ENCODE measurements at regions not wholly inside any gene's neighbourhood (a gene's known extent, or its start where the extent isn't known, plus 50 kb on each side); places are given as distances from the start of the nearest gene placed in this dataset.
A peak's percentile ranks its signal among the peaks of the same experiment; 100 is the strongest.

DNA sequence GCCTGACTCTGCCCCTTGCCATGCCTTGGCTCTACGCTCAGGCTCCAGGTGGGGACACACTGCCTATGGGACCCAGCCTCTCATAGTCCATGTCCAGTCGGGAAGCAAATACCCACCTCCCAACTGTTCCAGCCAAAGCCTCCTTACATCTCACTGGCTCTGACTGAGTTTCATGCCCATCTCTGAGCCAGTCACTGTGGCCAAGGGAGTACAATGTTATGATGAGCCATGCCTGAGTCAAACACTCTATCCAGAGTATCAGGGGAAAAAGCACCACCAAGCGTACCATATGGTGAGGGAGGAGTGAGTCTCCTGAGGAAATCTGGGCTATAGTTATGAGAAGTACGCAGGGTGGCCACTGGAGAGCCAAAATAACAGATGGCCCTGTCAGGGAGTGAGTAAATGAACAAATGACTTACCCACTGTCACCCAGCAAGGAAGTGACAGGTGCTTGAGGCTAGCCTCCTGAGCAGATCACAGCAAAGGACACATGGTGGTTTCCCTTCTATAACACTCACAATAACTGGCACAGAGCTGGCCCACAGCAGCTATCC lies 236.6 kb upstream of the GJB5 start:
- DNase-seq = no peak

DNA sequence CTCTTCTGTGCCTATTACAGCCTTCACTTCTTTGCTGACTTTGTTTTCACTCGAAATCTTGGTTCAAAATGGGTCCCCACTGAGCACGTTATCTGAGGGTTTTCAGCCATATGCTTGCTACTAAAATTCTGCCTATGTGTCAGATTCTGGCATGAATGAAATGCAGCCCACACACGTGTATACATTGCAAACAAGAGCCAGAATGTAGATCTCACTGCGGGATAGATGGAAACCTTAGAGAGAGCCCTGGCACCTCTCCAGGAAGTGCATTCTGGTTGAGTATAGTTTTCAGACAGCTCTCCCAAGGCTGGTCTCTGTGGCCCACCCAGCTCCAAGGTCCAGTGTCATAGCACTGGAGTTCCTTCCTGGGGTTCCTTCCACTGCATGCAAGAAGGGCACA lies 234.7 kb upstream of the GJB5 start:
- no peak for DNase-seq

DNA sequence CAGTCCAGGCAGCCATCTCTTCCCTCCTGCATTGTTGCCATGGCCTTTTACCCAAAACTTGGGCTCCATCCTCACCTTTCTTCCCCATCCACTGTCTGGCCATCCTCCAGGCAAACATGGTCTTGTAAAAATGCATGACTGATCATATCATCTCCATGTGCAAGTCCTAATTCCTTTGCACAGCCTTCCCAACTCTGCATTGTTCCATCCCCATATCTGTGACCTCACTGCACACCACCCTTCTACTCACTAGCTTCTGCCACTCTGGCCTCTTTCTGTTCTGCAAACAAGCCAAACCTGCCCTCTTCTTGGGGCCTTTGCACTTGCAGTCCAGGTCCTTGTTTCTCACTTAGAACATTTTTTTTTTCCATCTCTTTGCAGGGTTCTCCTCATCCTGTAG lies 230.1 kb upstream of the GJB5 start:
- no peak for DNase-seq

- DNase-seq = no peak
These were observed 224.7 kb upstream of the GJB5 start for GRCh38 chr1:34529935-34530859.

DNA sequence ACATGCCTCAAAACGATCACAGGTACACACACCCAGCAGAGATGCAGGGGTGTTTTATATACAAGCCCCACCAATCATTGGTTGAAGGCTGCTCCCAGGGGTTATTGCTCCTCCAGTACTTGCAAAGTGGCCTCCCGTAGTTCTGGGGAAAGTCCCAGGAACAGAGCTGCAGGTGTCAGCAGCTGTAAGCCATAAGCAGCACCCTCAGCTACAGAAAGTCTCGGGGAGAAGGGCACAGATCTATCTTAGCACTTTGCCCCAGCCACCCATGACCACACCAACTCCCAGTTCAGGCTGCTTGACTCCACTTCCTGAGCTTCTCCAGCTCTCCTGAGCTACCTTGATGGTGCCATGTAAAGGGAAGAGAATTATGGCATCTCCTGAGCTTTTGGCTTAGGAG lies 222.7 kb upstream of the GJB5 start:
- DNase-seq = no peak

GRCh38 chr1:34538481-34538880 lies 216.4 kb upstream of the GJB5 start:
- no peak for DNase-seq

GRCh38 chr1:34547046-34547674 lies 207.7 kb upstream of the GJB5 start:
- no peak for DNase-seq

- DNase-seq = no peak
These were observed 205.6 kb upstream of the GJB5 start for GRCh38 chr1:34549199-34549598.

DNA sequence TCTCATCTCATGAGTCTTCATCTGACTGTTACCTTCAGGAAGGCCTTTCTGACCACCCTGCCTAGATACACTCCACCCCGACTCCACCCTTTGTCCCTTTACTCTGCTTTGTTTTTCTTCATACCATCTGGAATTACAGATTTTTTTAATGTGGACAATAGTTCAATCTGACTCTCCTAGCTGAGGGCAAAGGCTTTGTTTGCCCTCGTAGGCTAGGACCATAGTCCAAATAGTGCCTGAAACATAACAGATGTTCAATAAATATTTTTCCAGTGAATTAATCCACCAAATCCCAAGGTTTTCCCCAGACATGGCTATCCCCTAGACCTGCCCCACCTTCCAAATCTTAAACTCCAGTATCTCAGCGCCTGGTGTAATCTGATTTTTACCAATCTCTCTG lies 176.5 kb upstream of the GJB5 start:
- DNase-seq = no peak

DNA sequence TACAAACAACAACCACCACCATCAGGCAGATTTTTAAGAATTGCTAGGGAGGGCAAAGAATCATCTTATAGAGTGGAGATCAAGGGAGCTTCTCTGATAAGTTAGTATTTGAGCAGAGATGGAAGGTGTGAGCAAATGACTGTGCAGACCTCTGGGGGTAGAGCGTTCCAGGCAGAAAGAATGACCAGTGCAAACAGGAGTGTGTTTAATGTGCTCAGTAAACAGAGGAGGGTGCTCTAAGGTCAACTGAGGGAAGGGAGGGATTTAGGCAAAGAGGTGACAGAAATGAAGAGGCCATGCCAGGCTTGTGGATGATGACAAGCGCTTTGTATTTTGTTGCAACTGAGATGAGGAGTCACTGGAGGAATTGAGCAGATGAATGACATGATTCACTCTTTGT lies 172.5 kb upstream of the GJB5 start:
- DNase-seq = no peak

GRCh38 chr1:34587761-34588160 lies 167.1 kb upstream of the GJB5 start:
- DNase-seq = no peak

GRCh38 chr1:34590211-34590623 lies 164.6 kb upstream of the GJB5 start:
- DNase-seq = peak in 1 of 2 experiments; percentile 29

DNA sequence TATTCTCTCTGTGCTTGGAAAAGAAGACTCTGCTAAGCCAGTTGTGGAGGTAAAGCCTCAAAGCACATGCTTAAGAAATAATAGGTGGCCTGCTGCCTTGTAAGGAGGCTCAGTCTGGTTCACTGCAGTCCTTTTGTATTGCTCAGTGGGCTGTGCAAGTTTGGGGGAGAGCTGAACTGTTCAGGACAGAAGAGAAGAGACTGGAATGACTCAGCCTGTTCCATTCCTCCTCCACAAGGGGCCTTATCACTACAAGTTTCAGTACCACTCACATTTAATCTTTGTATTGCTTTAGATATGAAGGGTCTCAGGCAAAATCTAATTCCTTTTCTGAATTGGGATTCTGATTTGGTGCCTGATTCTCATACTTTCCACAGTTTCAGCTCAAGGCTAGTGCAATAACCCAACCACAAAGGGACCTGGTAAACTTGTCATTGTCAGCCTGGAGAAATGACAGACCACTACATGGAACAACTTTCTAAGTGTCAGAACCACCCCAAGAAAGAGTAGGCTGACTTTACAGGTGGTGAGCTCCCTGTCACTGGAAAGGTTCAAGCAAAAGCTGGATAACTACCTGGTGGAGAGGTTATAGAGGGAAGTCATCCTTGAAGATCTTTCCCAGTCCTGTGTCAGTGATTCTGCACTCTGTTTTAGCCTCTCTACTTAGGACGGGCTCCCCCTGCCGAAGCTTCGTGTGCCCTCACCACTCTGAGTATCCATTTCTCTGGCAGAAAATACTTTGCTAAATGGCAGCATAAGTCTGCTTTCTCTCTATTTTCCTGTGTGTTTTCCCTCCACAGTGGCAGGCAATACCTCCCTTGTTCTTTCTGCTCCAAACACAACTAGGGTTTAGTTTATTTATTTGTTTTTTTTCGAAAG lies 162.9 kb upstream of the GJB5 start:
- no peak for DNase-seq

DNA sequence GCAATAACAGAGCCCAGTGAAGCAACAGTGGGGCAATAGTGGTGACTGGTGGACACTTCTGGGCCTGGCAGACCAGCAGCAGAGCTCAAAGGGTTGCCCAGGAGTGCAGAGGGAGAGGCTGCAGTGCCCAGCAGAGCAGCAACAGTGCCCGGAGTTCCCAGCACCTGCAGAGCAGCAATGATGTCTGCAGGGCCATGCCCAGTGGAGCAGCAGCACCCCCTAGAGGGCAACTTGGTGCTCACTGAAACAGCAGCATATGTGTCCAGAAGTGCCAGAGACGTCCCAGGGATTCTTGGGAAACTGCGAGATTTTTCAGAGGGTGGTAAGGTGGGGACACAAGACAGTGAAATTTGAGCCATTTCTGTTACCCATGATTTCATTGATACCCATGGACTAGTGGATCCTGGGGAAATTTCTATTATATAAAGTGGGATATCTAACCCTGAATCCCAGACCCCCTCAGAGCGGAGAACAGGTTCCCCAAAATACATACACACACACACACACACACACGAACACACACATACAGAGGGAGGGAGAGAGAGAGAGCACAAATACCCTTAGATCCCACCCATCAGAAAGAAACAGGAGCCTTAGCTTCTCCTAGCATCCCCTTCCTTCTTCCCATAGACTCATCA lies 156.9 kb upstream of the GJB5 start:
- DNase-seq = peak; percentile 2 to 40

- DNase-seq = no peak
These were observed 151.9 kb upstream of the GJB5 start for GRCh38 chr1:34602907-34603306.

DNA sequence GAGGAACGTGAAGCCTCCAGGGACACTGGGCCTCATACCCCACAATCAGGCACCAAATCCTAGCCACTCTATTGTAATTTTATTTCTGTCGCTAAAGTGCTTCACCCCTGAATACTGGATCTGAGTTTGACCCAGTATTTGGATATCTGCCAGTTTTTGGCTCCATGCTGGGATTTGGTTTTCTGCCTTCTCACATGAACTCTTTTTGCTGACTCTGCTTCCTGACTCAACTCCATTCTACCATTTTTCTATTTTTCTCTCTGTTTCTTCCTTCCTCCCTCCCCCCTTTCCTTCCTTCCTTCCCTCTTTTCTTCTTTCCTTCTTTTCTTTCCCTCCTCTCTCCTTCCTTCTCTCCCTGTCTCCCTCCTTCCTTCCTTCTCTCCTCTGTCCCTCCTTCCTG lies 151.3 kb upstream of the GJB5 start:
- no peak for DNase-seq

GRCh38 chr1:34606504-34606903 lies 148.3 kb upstream of the GJB5 start:
- no peak for DNase-seq

GRCh38 chr1:34610063-34610462 lies 144.8 kb upstream of the GJB5 start:
- no peak for DNase-seq

GRCh38 chr1:34611571-34611970 lies 143.3 kb upstream of the GJB5 start:
- no peak for DNase-seq

DNA sequence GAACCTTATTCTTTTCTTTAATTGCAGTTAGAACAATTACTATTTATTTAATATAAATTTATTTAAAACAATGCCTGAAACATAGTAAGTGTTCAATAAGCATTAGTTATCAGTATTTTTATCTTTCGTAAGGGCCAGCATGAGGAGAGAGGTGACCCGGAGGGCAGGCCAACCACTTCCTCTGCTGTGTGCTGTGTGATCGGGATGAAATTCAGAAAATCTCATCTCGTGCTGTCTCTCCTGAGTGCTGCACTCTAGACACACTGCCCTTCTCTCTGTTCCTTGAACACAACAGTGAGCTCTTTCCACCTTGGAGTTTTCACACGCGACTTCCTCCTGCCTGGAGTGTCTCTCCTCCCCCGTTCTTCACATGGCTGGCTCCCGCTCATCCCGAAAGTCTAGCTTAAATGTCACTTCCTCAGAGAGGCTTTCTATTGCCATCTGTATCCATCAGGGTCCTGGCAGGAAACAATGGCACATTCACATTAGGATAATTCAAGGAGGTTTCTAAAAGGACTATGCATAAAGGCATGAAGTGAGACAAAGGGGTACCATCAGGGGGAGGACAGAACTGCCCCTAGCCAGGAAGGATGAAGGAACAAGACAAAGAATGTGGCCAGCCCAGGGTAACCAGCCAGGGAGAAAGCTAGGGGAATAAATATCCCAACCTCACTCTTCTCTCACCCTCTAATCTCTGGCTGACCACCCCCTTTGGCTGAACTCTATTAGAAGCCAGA lies 142.6 kb upstream of the GJB5 start:
- no peak for DNase-seq

DNA sequence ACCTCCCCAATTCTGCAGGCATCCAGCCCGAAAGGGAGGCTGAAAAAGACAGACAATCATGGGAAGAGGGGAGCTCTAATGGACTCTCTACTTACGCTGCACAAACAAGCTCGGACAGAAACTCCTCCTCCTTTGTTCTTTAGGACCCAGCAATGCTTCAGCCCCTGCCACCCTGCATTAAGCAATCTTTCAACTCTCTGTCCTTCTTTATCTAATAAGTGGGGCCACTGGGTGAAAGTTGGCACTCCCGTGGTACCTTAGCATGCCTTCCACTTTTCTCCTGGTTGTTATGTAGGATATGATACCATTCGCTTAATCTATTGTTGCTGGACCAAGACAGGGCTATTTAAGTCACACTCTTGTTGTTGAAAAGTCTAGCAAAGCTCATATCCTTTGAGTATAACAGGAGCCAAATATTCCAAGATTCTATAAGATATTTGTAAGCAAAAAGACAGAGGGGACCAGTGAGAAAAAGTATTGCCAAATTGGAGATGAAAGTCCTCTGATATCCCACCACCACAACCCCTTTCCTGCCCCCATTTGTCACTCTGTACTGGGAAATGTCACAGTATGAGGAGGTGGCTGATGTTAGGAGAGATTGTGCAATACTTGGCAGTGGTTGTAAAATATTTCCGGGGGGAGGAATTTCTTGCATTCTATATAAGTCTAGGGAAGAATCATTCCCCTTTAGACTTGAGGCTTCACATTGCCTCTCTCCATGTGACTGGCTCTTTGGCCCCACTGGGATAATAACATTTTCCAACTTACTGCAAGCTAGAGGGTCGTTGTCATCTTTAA lies 137.3 kb upstream of the GJB5 start:
- no peak for DNase-seq
